H1 (cell line): ENCODE measurements at regions not wholly inside any gene's neighbourhood (a gene's known extent, or its start where the extent isn't known, plus 50 kb on each side); places are given as distances from the start of the nearest gene placed in this dataset.

Source experiments
- CTCF ChIA-PET: fragments of 300-600 bp; sonication (Branson Sonifier 250); formaldehyde crosslinking; loops from one replicate; lab custom pipeline; 2021; ENCODE audit not compliant: partially characterized antibody; lab: Charles Lee
- POLR2A ChIA-PET: fragments of 300-600 bp; sonication (Branson Sonifier 250); formaldehyde crosslinking; loops from one replicate; lab custom pipeline; 2021; ENCODE audit warnings: inconsistent platforms; ENCODE audit not compliant: partially characterized antibody; lab: Charles Lee
- DNase-seq, 2 experiments: peaks; one replicate each; pipeline versions ENCODE4 v3.0.0 to v3.0.0-alpha.2; 2010 to 2022; ENCODE audit warnings: low spot score in 2 of 2, low read depth in 1 of 2, mixed read lengths in 1 of 2
- FAIRE-seq: peaks from 2 replicates; lab custom pipeline; 2011; peaks lifted over from hg19 to GRCh38; lab: Jason Lieb, UNC
- H2AFZ ChIP-seq: 2 replicates; pipeline ENCODE4 v1.8.1; 2012; ENCODE audit warnings: low read length, inconsistent platforms
- H2AK5ac ChIP-seq: 2 replicates; pipeline ENCODE4 v1.6.1; 2013; ENCODE audit warnings: low read depth, low read length
- H2BK120ac ChIP-seq: replicated peaks from 2 replicates; pipeline ENCODE3; 2013; ENCODE audit warnings: low read depth, low read length, inconsistent platforms
- H2BK12ac ChIP-seq: 2 replicates; pipeline ENCODE4 v1.6.1; 2013; ENCODE audit warnings: low read depth, low read length
- H2BK15ac ChIP-seq: 2 replicates; pipeline ENCODE4 v1.6.1; 2013; ENCODE audit warnings: low read length
- H2BK20ac ChIP-seq: 2 replicates; pipeline ENCODE4 v1.6.1; 2013; ENCODE audit warnings: low read length
- H2BK5ac ChIP-seq: 2 replicates; pipeline ENCODE4 v1.6.1; 2013; ENCODE audit warnings: low read depth, low read length
- H3K14ac ChIP-seq: 2 replicates; pipeline ENCODE4 v1.6.1; 2013; ENCODE audit warnings: inconsistent platforms; ENCODE audit not compliant: insufficient read length
- H3K18ac ChIP-seq: 2 replicates; pipeline ENCODE4 v1.6.1; 2013; ENCODE audit warnings: low read length; ENCODE audit errors: extremely low read depth
- H3K23ac ChIP-seq: 2 replicates; pipeline ENCODE4 v1.6.1; 2013; ENCODE audit warnings: inconsistent platforms; ENCODE audit not compliant: insufficient read length
- H3K23me2 ChIP-seq: 2 replicates; pipeline ENCODE4 v1.6.1; 2013; ENCODE audit warnings: low read depth, low read length
- H3K27ac ChIP-seq: 2 replicates; pipeline ENCODE4 v1.6.1; 2011; ENCODE audit warnings: low read depth, low read length, inconsistent platforms
- H3K27me3 ChIP-seq, 4 experiments: replicated peaks in 1 of 4; 1 replicate in 1 of 4; 2 replicates in 3 of 4; pipeline versions ENCODE4 v1.6.1 to v1.8.1; 2011 to 2013; ENCODE audit warnings: low read length in 3 of 4, mild to moderate bottlenecking in 3 of 4, inconsistent platforms in 2 of 4, mixed read lengths in 2 of 4, moderate library complexity in 1 of 4; ENCODE audit not compliant: control insufficient read depth in 3 of 4, insufficient read depth in 3 of 4; ENCODE audit errors: extremely low read depth in 1 of 4
- H3K36me3 ChIP-seq, 4 experiments: 2 replicates each; pipeline versions ENCODE4 v1.6.1 to v1.8.1; 2011 to 2013; ENCODE audit warnings: mild to moderate bottlenecking in 4 of 4, low read length in 3 of 4, moderate library complexity in 2 of 4, control low read depth in 1 of 4, inconsistent platforms in 1 of 4; ENCODE audit not compliant: insufficient read depth in 4 of 4, control insufficient read depth in 2 of 4
- H3K4ac ChIP-seq: replicated peaks from 2 replicates; pipeline ENCODE3; 2013; ENCODE audit warnings: low read length, low read depth, mixed read lengths, inconsistent platforms; ENCODE audit not compliant: insufficient read length
- H3K4me1 ChIP-seq, 4 experiments: replicated peaks in 1 of 4; 1 replicate in 1 of 4; 2 replicates in 3 of 4; pipeline versions ENCODE4 v1.6.1 to v1.8.1; 2011 to 2013; ENCODE audit warnings: low read length in 3 of 4, inconsistent platforms in 2 of 4, mixed read lengths in 1 of 4; ENCODE audit not compliant: insufficient read depth in 4 of 4, control insufficient read depth in 3 of 4
- H3K4me2 ChIP-seq, 2 experiments: 2 replicates each; pipeline versions ENCODE4 v1.6.1 to v1.8.1; 2011 to 2013; ENCODE audit warnings: low read depth in 2 of 2, low read length in 2 of 2, control low read depth in 1 of 2, inconsistent platforms in 1 of 2, mild to moderate bottlenecking in 1 of 2; ENCODE audit not compliant: insufficient read depth in 1 of 2
- H3K4me3 ChIP-seq, 4 experiments: fragments of 200-600, 300-600 bp in 1 of 4; sonication (generic), shearing (Covaris generic), sonication (Bioruptor Twin) in 1 of 4; 2 replicates each; pipeline versions ENCODE4 v1.5.1 to v1.8.1; 2011 to 2016; ENCODE audit warnings: low read length in 4 of 4, low read depth in 3 of 4, control low read depth in 2 of 4, inconsistent platforms in 2 of 4, mild to moderate bottlenecking in 2 of 4, mixed read lengths in 1 of 4, moderate library complexity in 1 of 4; ENCODE audit not compliant: insufficient read depth in 2 of 4; ENCODE audit errors: extremely low read depth in 1 of 4
- H3K56ac ChIP-seq: replicated peaks from 2 replicates; pipeline ENCODE3; 2013; ENCODE audit warnings: low read depth, mild to moderate bottlenecking, mixed read lengths, low read length, inconsistent platforms; ENCODE audit not compliant: insufficient read length
- H3K79me1 ChIP-seq: 2 replicates; pipeline ENCODE4 v1.6.1; 2013; ENCODE audit warnings: low read depth, low read length, control low read depth
- H3K79me2 ChIP-seq, 2 experiments: 2 replicates each; pipeline versions ENCODE4 v1.6.1 to v1.8.1; 2012 to 2013; ENCODE audit warnings: low read length in 2 of 2, mild to moderate bottlenecking in 2 of 2, inconsistent platforms in 1 of 2; ENCODE audit not compliant: insufficient read depth in 2 of 2, control insufficient read depth in 1 of 2
- H3K9ac ChIP-seq, 4 experiments: replicated peaks in 1 of 4; 1 replicate in 1 of 4; 2 replicates in 3 of 4; pipeline versions ENCODE4 v1.6.1 to v1.8.1; 2011 to 2013; ENCODE audit warnings: low read depth in 3 of 4, low read length in 3 of 4, control low read depth in 2 of 4, mild to moderate bottlenecking in 2 of 4, moderate library complexity in 2 of 4, inconsistent platforms in 1 of 4; ENCODE audit errors: extremely low read depth in 1 of 4
- H3K9me3 ChIP-seq, 2 experiments: 2 replicates each; pipeline versions ENCODE4 v1.6.1 to v1.8.1; 2012 to 2013; ENCODE audit warnings: mild to moderate bottlenecking in 2 of 2, moderate library complexity in 2 of 2, control low read depth in 1 of 2, inconsistent platforms in 1 of 2, low read depth in 1 of 2, low read length in 1 of 2, mixed read lengths in 1 of 2; ENCODE audit not compliant: insufficient read depth in 2 of 2
- H4K20me1 ChIP-seq, 2 experiments: replicated peaks in 1 of 2; 2 replicates each; pipeline versions ENCODE3 to v1.8.1; 2011 to 2013; ENCODE audit warnings: inconsistent platforms in 2 of 2, low read length in 2 of 2, mild to moderate bottlenecking in 1 of 2; ENCODE audit not compliant: insufficient read depth in 2 of 2, control insufficient read depth in 1 of 2
- H4K5ac ChIP-seq: 2 replicates; pipeline ENCODE4 v1.6.1; 2013; ENCODE audit warnings: low read length, low read depth, mixed read lengths, inconsistent platforms; ENCODE audit not compliant: insufficient read length
- H4K8ac ChIP-seq: 2 replicates; pipeline ENCODE4 v1.8.0; 2013; ENCODE audit warnings: mild to moderate bottlenecking, moderate library complexity, low read length, inconsistent platforms; ENCODE audit not compliant: insufficient read depth; ENCODE audit errors: extremely low read depth
- H4K91ac ChIP-seq: replicated peaks from 2 replicates; pipeline ENCODE3; 2013; ENCODE audit warnings: low read length, mixed read lengths, inconsistent platforms; ENCODE audit not compliant: insufficient read length
- ASH2L ChIP-seq: fragments of 200-600, 300-600 bp; sonication (generic); IDR thresholded peaks from one replicate; pipeline ENCODE4 v1.7.1; 2017; ENCODE audit warnings: low read length
- BACH1 ChIP-seq: IDR thresholded peaks from 2 replicates; pipeline ENCODE4 v1.6.1; 2012; ENCODE audit warnings: low read length, improper control_type of control experiment
- BCL11A ChIP-seq, 2 experiments: IDR thresholded peaks; one replicate each; pipeline ENCODE4 v1.6.1; 2011; ENCODE audit warnings: low read depth in 2 of 2, low read length in 2 of 2, mild to moderate bottlenecking in 2 of 2
- CHD1 ChIP-seq: IDR thresholded peaks from 2 replicates; pipeline ENCODE4 v1.6.1; 2012; ENCODE audit warnings: low read depth, low read length, improper control_type of control experiment
- CTBP2 ChIP-seq: IDR thresholded peaks from 2 replicates; pipeline ENCODE4 v1.7.0; 2011; ENCODE audit warnings: borderline replicate concordance, mild to moderate bottlenecking, moderate library complexity, mixed read lengths, low read length; ENCODE audit not compliant: insufficient read depth, insufficient read length
- EP300 ChIP-seq, 2 experiments: IDR thresholded peaks; 1 replicate in 1 of 2; 2 replicates in 1 of 2; pipeline ENCODE4 v1.6.1; 2011 to 2012; ENCODE audit warnings: low read depth in 2 of 2, low read length in 2 of 2, mild to moderate bottlenecking in 2 of 2, borderline replicate concordance in 1 of 2, inconsistent platforms in 1 of 2, moderate library complexity in 1 of 2
- MAX ChIP-seq: IDR thresholded peaks from 2 replicates; pipeline ENCODE4 v1.6.1; 2012; ENCODE audit warnings: inconsistent platforms
- POLR2AphosphoS5 ChIP-seq: IDR thresholded peaks from 2 replicates; pipeline ENCODE4 v1.6.1; 2011; ENCODE audit warnings: low read depth, low read length
- POU5F1 ChIP-seq: IDR thresholded peaks from 2 replicates; pipeline ENCODE4 v1.6.1; 2011; ENCODE audit warnings: low read depth, mild to moderate bottlenecking, low read length, moderate library complexity
- RAD21 ChIP-seq, 2 experiments: IDR thresholded peaks in 1 of 2; conservative IDR thresholded peaks in 1 of 2; 2 replicates each; pipeline ENCODE4 v1.6.1; 2011; ENCODE audit warnings: low read depth in 2 of 2, low read length in 2 of 2, improper control_type of control experiment in 1 of 2, inconsistent platforms in 1 of 2, mild to moderate bottlenecking in 1 of 2, moderate library complexity in 1 of 2
- RNF2 ChIP-seq: fragments of 200-900, 300-1000 bp; sonication (generic); IDR thresholded peaks from 2 replicates; pipeline ENCODE4 v1.7.1; 2016; ENCODE audit warnings: borderline replicate concordance, low read depth, mild to moderate bottlenecking, antibody characterized with exemption, low read length; ENCODE audit not compliant: poor library complexity, severe bottlenecking; ENCODE audit errors: missing control alignments
- SIX5 ChIP-seq: IDR thresholded peaks from 2 replicates; pipeline ENCODE4 v1.6.1; 2011; ENCODE audit warnings: mild to moderate bottlenecking, low read depth, low read length
- TAF7 ChIP-seq: optimal IDR thresholded peaks from 2 replicates; pipeline ENCODE3; 2011; ENCODE audit warnings: low read depth, mild to moderate bottlenecking, inconsistent platforms, low read length, moderate library complexity, borderline replicate concordance
- TBP ChIP-seq: IDR thresholded peaks from 2 replicates; pipeline ENCODE4 v1.6.1; 2011; ENCODE audit warnings: low read depth, low read length, improper control_type of control experiment
- ZNF274 ChIP-seq: IDR thresholded peaks from 2 replicates; pipeline ENCODE4 v1.7.0; 2012; ENCODE audit warnings: low read length, borderline replicate concordance; ENCODE audit errors: extremely low read depth

DNA sequence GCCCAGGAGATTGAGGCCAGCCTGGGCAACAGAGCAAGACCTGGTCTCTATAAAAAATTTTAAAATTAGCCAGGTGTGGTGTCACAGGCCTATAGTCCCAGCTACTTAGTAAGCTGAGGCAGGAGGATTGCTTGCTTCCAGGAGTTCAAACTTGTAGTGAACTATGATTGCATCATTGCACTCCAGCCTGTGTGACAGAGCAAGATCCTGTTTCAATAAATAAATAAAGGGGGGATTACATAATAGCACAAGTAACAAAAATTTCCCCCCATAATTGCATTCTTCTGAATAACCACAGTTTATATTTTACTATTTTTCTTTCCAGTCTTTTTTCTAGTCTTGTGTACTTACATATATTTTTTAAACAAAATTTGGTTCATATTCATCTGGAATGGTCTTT, 135.6 kb downstream of the CHIC2 start:
- Histone ChIP-seq H3K23ac (no peak overlapping the region), H3K4me1 (peaks cover 0 to 7% (median under 1%) of the 10 kb centered on the region in 4 experiments; a peak in 4 of 7 replicates), H2BK120ac (no peak overlapping the region), H4K91ac (no peak overlapping the region), H2AK5ac (no peak overlapping the region), H3K4ac (no peak overlapping the region), H3K14ac (no peak overlapping the region), H2BK20ac (no peak overlapping the region), H2AFZ (no peak overlapping the region), H3K9ac (no peak overlapping the region), H2BK5ac (no peak overlapping the region), H3K79me2 (no peaks in the 10 kb centered on the region), H4K8ac (no peak overlapping the region), H3K4me3 (no peak overlapping the region), H4K5ac (no peak overlapping the region), H3K23me2 (peaks cover 3% of the 10 kb centered on the region; the same call in 1 of the 2 replicates), H3K56ac (no peak overlapping the region), H3K9me3 (no peaks in the 10 kb centered on the region), H2BK12ac (no peak overlapping the region), H3K36me3 (no peaks in the 10 kb centered on the region), H2BK15ac (no peak overlapping the region), H3K79me1 (no peaks in the 10 kb centered on the region), H3K18ac (no peak overlapping the region), H4K20me1 (no peaks in the 10 kb centered on the region), H3K4me2 (no peak overlapping the region), H3K27ac (no peak overlapping the region), H3K27me3 (no peaks in the 10 kb centered on the region; a peak in 1 of 7 replicates)
- ChIA-PET POLR2A (no interaction called here), CTCF (interaction anchor here (0.6 to 6.9 kb wide), 12 partner anchors 14 to 304 kb away, joined by 3 to 79 read pairs (median 5); partner anchors contain the start of gene CHIC2)
- DNase-seq (no peak), FAIRE-seq (no peak)
- TF ChIP-seq BCL11A (IDR thresholded peaks at IDR 0.05; ENCODE audit: low read depth in 2 of 2, low read length in 2 of 2) (no peak), RNF2 (no peak), BACH1 (no peak), EP300 (IDR thresholded peaks at IDR 0.05; ENCODE audit: borderline replicate concordance in 1 of 2, low read depth in 2 of 2, low read length in 2 of 2) (no peak), MAX (no peak), ASH2L (no peak), SIX5 (no peak), CHD1 (no peak), TBP (no peak), RAD21 (IDR thresholded peaks at IDR 0.05 in 1 of 2, conservative IDR thresholded peaks at IDR 0.05 in 1 of 2; ENCODE audit: low read depth in 2 of 2, low read length in 2 of 2) (no peak), ZNF274 (no peak), TAF7 (no peak), POU5F1 (no peak), CTBP2 (no peak), POLR2AphosphoS5 (no peak)
